Mesenchymal stem cell (in vitro differentiated cells and primary cell): ENCODE measurements at regions not wholly inside any gene's neighbourhood (a gene's known extent, or its start where the extent isn't known, plus 50 kb on each side); places are given as distances from the start of the nearest gene placed in this dataset.

ENCODE experiments used
- DNase-seq: peaks from one replicate; pipeline ENCODE4 v3.0.0-alpha.2; 2013
- H2AFZ ChIP-seq: one replicate; pipeline ENCODE4 v1.6.1; 2013; ENCODE audit warnings: low read depth, mild to moderate bottlenecking, control low read depth, inconsistent platforms, low read length, moderate library complexity
- H2AK5ac ChIP-seq: 2 replicates; pipeline ENCODE4 v1.6.1; 2013; ENCODE audit warnings: low read length, moderate library complexity, mild to moderate bottlenecking, inconsistent platforms; ENCODE audit not compliant: severe bottlenecking
- H2BK120ac ChIP-seq: one replicate; pipeline ENCODE4 v1.6.1; 2013; ENCODE audit warnings: low read depth, mild to moderate bottlenecking, inconsistent platforms, low read length, moderate library complexity
- H2BK12ac ChIP-seq, 2 experiments: one replicate each; pipeline ENCODE4 v1.6.1; 2013; ENCODE audit warnings: inconsistent platforms in 2 of 2, low read length in 2 of 2, mild to moderate bottlenecking in 2 of 2, moderate library complexity in 2 of 2, control low read depth in 1 of 2
- H2BK15ac ChIP-seq: one replicate; pipeline ENCODE4 v1.6.1; 2013; ENCODE audit warnings: mild to moderate bottlenecking, low read depth, inconsistent platforms; ENCODE audit not compliant: poor library complexity, severe bottlenecking
- H2BK5ac ChIP-seq: 2 replicates; pipeline ENCODE4 v1.6.1; 2013; ENCODE audit warnings: low read depth, mild to moderate bottlenecking, low read length, control low read depth, inconsistent platforms; ENCODE audit not compliant: poor library complexity, severe bottlenecking
- H3K14ac ChIP-seq, 2 experiments: one replicate each; pipeline ENCODE4 v1.6.1; 2013; ENCODE audit warnings: inconsistent platforms in 2 of 2, low read length in 2 of 2, control low read depth in 1 of 2, mild to moderate bottlenecking in 1 of 2, moderate library complexity in 1 of 2
- H3K18ac ChIP-seq, 2 experiments: one replicate each; pipeline ENCODE4 v1.6.1; 2013; ENCODE audit warnings: inconsistent platforms in 2 of 2, low read length in 2 of 2, control low read depth in 1 of 2, low read depth in 1 of 2, mild to moderate bottlenecking in 1 of 2
- H3K23ac ChIP-seq, 2 experiments: one replicate each; pipeline ENCODE4 v1.6.1; 2013; ENCODE audit warnings: inconsistent platforms in 2 of 2, low read length in 2 of 2, mild to moderate bottlenecking in 2 of 2, moderate library complexity in 2 of 2, control low read depth in 1 of 2
- H3K27ac ChIP-seq: 2 replicates; pipeline ENCODE4 v1.5.1; 2013; ENCODE audit warnings: mild to moderate bottlenecking, moderate library complexity, low read length, control low read depth, inconsistent platforms; ENCODE audit not compliant: poor library complexity, severe bottlenecking
- H3K27me3 ChIP-seq, 2 experiments: 2 replicates each; pipeline versions ENCODE4 v1.6.1 to v1.7.0; 2013; ENCODE audit warnings: low read length in 2 of 2, mild to moderate bottlenecking in 2 of 2, moderate library complexity in 2 of 2, control low read depth in 1 of 2, inconsistent platforms in 1 of 2; ENCODE audit not compliant: control insufficient read depth in 1 of 2, insufficient read depth in 1 of 2
- H3K36me3 ChIP-seq, 2 experiments: 2 replicates each; pipeline versions ENCODE4 v1.6.1 to v1.7.0; 2013; ENCODE audit warnings: low read length in 2 of 2, control low read depth in 1 of 2, inconsistent platforms in 1 of 2, low read depth in 1 of 2, mild to moderate bottlenecking in 1 of 2; ENCODE audit not compliant: insufficient read depth in 2 of 2, control insufficient read depth in 1 of 2
- H3K4ac ChIP-seq, 2 experiments: one replicate each; pipeline ENCODE4 v1.6.1; 2013; ENCODE audit warnings: inconsistent platforms in 2 of 2, low read length in 2 of 2, mild to moderate bottlenecking in 2 of 2, moderate library complexity in 2 of 2, control low read depth in 1 of 2, low read depth in 1 of 2
- H3K4me1 ChIP-seq: 2 replicates; pipeline ENCODE4 v1.6.1; 2013; ENCODE audit warnings: low read depth, low read length, control low read depth; ENCODE audit not compliant: control insufficient read depth, insufficient read depth
- H3K4me2 ChIP-seq: 2 replicates; pipeline ENCODE4 v1.6.1; 2013; ENCODE audit warnings: low read length, mild to moderate bottlenecking, inconsistent platforms; ENCODE audit not compliant: poor library complexity, severe bottlenecking
- H3K4me3 ChIP-seq, 2 experiments: 2 replicates each; pipeline versions ENCODE4 v1.5.1 to v1.7.0; 2013; ENCODE audit warnings: low read length in 2 of 2, mild to moderate bottlenecking in 2 of 2, control low read depth in 1 of 2, low read depth in 1 of 2; ENCODE audit not compliant: insufficient read depth in 1 of 2
- H3K79me1 ChIP-seq: replicated peaks from 2 replicates; pipeline ENCODE4 v1.6.1; 2013; ENCODE audit warnings: mild to moderate bottlenecking, control low read depth, low read length, inconsistent platforms; ENCODE audit not compliant: poor library complexity, severe bottlenecking
- H3K9ac ChIP-seq: 2 replicates; pipeline ENCODE4 v1.7.0; 2013; ENCODE audit warnings: mild to moderate bottlenecking, low read length, moderate library complexity
- H3K9me3 ChIP-seq: 2 replicates; pipeline ENCODE4 v1.7.0; 2013; ENCODE audit warnings: mild to moderate bottlenecking, low read length; ENCODE audit not compliant: control insufficient read depth
- H4K8ac ChIP-seq: one replicate; pipeline ENCODE4 v1.6.1; 2013; ENCODE audit warnings: inconsistent platforms, mild to moderate bottlenecking, low read length, moderate library complexity
- H4K91ac ChIP-seq: one replicate; pipeline ENCODE4 v1.6.1; 2013; ENCODE audit warnings: mild to moderate bottlenecking, low read length, inconsistent platforms
- WGBS: methylation state at CpG from one replicate; pipeline ENCODE4 v1.1.7; 2013; ENCODE audit warnings: mixed read lengths; 5-methylcytosine and 5-hydroxymethylcytosine counted together

DNA sequence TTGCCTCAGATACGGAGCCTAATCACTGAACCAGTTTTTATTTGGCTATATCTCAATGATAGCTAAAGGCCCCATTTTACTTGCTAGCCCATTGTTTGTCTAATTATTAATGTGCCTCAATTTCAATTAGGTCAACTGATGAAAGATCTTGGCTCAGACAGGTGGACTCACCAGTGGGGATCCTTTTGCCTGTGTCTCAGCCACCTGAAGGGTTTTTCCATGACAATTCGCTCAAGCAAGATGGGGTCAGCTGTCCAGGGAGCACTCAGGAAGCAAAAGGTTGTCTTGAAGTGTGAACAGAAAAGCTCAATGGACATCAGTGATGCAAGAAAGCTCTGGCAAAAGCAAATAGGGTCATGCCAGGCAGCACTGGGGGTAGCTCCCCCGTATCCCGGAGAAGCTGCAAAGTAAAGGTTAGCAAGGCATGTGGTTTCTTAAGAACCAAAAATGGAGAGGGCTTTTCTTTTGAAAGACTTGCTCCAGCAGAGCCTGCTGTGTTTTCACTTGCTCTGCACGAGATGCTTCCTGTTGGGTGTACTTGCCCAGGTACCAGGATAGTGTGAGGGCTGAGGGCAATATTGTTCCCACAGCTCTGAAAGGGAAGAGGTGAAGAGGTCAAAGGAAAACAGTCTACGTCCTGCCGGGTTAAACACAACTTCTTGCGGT lies 541.2 kb upstream of the CDH5 start:
- peaks cover 0 to 4% of the 10 kb centered on the region in 2 experiments for H3K27me3 ChIP-seq
- H3K27ac ChIP-seq: no peak overlapping the region
- H3K4me2 ChIP-seq: no peak overlapping the region
- H3K9ac ChIP-seq: no peak overlapping the region
- no peak overlapping the region for H4K91ac ChIP-seq
- no peaks in the 10 kb centered on the region for H3K79me1 ChIP-seq
- no peak overlapping the region for H3K4me3 ChIP-seq
- WGBS: 73% methylated on average over 8 of the region's 8 CpGs
- no peak overlapping the region for H2BK15ac ChIP-seq
- no peak overlapping the region for H2AFZ ChIP-seq
- H2BK5ac ChIP-seq: no peak overlapping the region
- H3K9me3 ChIP-seq: peaks cover 3% of the 10 kb centered on the region
- DNase-seq: no peak
- no peaks in the 10 kb centered on the region for H3K36me3 ChIP-seq
- H3K4me1 ChIP-seq: no peaks in the 10 kb centered on the region
- no peak overlapping the region for H3K4ac ChIP-seq
- H4K8ac ChIP-seq: no peak overlapping the region
- H2BK12ac ChIP-seq: no peak overlapping the region
- H2AK5ac ChIP-seq: no peak overlapping the region
- no peak overlapping the region for H2BK120ac ChIP-seq
- no peak overlapping the region for H3K14ac ChIP-seq
- no peak overlapping the region for H3K23ac ChIP-seq
- no peak overlapping the region for H3K18ac ChIP-seq

- DNase-seq: no peak
- H3K4me2 ChIP-seq: no peak overlapping the region
- no peak overlapping the region for H3K23ac ChIP-seq
- no peaks in the 10 kb centered on the region for H3K36me3 ChIP-seq
- H4K8ac ChIP-seq: no peak overlapping the region
- 100% methylated on average over 2 of the region's 2 CpGs for WGBS
- no peak overlapping the region for H2BK15ac ChIP-seq
- H3K4me3 ChIP-seq: no peak overlapping the region
- no peak overlapping the region for H2BK12ac ChIP-seq
- no peak overlapping the region for H3K18ac ChIP-seq
- H3K27ac ChIP-seq: no peak overlapping the region
- no peak overlapping the region for H4K91ac ChIP-seq
- no peaks in the 10 kb centered on the region for H3K27me3 ChIP-seq
- H2BK120ac ChIP-seq: no peak overlapping the region
- no peak overlapping the region for H2AK5ac ChIP-seq
- H3K4me1 ChIP-seq: no peaks in the 10 kb centered on the region
- H3K9ac ChIP-seq: no peak overlapping the region
- H2AFZ ChIP-seq: no peak overlapping the region
- no peaks in the 10 kb centered on the region for H3K79me1 ChIP-seq
- H3K14ac ChIP-seq: no peak overlapping the region
- no peak overlapping the region for H2BK5ac ChIP-seq
- peaks cover 3% of the 10 kb centered on the region for H3K9me3 ChIP-seq
- no peak overlapping the region for H3K4ac ChIP-seq
Measured at GRCh38 chr16:65822148-65822547, 544.3 kb upstream of the CDH5 start.

DNA sequence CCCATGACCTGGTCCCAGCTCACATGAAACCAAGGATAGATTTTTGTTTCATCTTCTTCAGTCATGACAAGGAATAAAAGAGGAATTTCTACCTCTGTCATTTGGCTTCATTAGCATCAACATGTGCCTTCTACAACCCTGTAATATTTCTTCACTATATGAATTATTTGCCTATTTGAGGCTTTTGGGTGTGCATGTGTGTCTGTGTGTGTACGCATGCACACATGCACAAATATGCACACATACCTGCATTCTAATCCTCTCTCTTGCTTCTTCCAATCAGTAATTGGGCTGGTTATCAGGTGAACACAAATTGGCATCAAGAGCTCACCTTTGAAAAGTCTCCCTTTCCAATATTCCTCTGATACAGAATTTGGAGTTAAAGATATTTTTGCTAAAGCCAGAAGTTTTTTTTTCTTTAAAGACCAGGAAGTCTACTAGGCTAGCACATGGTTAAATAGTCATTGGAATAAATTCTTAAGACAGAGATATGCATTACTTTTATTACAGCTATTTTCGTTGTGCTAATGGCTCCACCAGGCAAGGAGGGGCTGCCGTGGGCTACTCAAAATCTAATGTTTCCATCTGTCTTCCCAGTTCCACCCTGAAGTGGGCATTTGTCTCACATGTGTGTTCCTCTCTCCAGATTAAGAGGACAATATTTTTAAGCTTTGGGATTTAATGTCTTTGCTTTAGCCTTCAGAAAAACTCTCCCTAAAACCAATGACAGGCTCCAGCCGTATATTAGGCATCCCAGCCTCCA lies 547.2 kb upstream of the CDH5 start:
- DNase-seq: no peak
- no peaks in the 10 kb centered on the region for H3K27me3 ChIP-seq
- no peak overlapping the region for H2BK5ac ChIP-seq
- H2BK15ac ChIP-seq: no peak overlapping the region
- 92% methylated on average over 2 of the region's 4 CpGs for WGBS
- H3K79me1 ChIP-seq: no peaks in the 10 kb centered on the region
- H3K23ac ChIP-seq: no peak overlapping the region
- H3K36me3 ChIP-seq: no peaks in the 10 kb centered on the region
- no peak overlapping the region for H2AFZ ChIP-seq
- no peaks in the 10 kb centered on the region for H3K4me1 ChIP-seq
- H3K27ac ChIP-seq: no peak overlapping the region
- no peak overlapping the region for H3K14ac ChIP-seq
- H3K4me2 ChIP-seq: no peak overlapping the region
- no peak overlapping the region for H4K8ac ChIP-seq
- no peak overlapping the region for H3K4me3 ChIP-seq
- H3K9me3 ChIP-seq: peaks cover 3% of the 10 kb centered on the region
- H4K91ac ChIP-seq: no peak overlapping the region
- H3K9ac ChIP-seq: no peak overlapping the region
- H2AK5ac ChIP-seq: no peak overlapping the region
- no peak overlapping the region for H3K18ac ChIP-seq
- H3K4ac ChIP-seq: no peak overlapping the region
- no peak overlapping the region for H2BK120ac ChIP-seq
- H2BK12ac ChIP-seq: no peak overlapping the region

DNA sequence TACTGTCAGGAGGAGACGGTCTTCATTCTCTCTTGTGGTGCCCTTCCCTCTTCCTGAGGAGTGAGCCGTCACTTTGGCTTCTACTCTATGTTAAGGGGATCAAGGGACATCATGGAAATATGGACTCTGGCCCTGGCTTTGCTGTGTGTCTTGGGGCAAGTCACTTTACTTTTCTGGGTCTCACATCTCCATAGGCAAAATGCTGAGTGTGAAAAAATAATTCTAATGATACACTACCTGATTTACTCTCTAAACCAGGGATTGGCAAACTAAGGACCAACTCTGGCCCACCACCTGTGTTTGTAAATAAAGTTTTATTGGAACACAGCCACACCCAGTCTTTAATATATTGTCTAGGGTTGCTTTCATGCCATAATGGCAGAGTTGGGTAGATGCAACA lies 548.7 kb upstream of the CDH5 start:
- H4K8ac ChIP-seq: no peak overlapping the region
- no peak overlapping the region for H3K18ac ChIP-seq
- no peaks in the 10 kb centered on the region for H3K4me1 ChIP-seq
- 89% methylated on average over 2 of the region's 2 CpGs for WGBS
- peaks cover 3% of the 10 kb centered on the region for H3K9me3 ChIP-seq
- no peak overlapping the region for H4K91ac ChIP-seq
- H3K27ac ChIP-seq: no peak overlapping the region
- H2BK12ac ChIP-seq: no peak overlapping the region
- no peaks in the 10 kb centered on the region for H3K36me3 ChIP-seq
- H3K9ac ChIP-seq: no peak overlapping the region
- H3K4me2 ChIP-seq: no peak overlapping the region
- H3K14ac ChIP-seq: no peak overlapping the region
- H3K23ac ChIP-seq: no peak overlapping the region
- H2BK15ac ChIP-seq: no peak overlapping the region
- no peak overlapping the region for H3K4me3 ChIP-seq
- H2BK5ac ChIP-seq: no peak overlapping the region
- no peaks in the 10 kb centered on the region for H3K27me3 ChIP-seq
- no peak overlapping the region for H2AFZ ChIP-seq
- H2BK120ac ChIP-seq: no peak overlapping the region
- DNase-seq: no peak
- no peak overlapping the region for H3K4ac ChIP-seq
- H3K79me1 ChIP-seq: no peaks in the 10 kb centered on the region
- H2AK5ac ChIP-seq: no peak overlapping the region
